H1 (cell line): ENCODE measurements at regions not wholly inside any gene's neighbourhood (a gene's known extent, or its start where the extent isn't known, plus 50 kb on each side); places are given as distances from the start of the nearest gene placed in this dataset.

Experiments used
- CTCF ChIA-PET: fragments of 300-600 bp; sonication (Branson Sonifier 250); formaldehyde crosslinking; loops from one replicate; lab custom pipeline; 2021; ENCODE audit not compliant: partially characterized antibody; lab: Charles Lee
- POLR2A ChIA-PET: fragments of 300-600 bp; sonication (Branson Sonifier 250); formaldehyde crosslinking; loops from one replicate; lab custom pipeline; 2021; ENCODE audit warnings: inconsistent platforms; ENCODE audit not compliant: partially characterized antibody; lab: Charles Lee
- DNase-seq, 2 experiments: peaks; one replicate each; pipeline versions ENCODE4 v3.0.0 to v3.0.0-alpha.2; 2010 to 2022; ENCODE audit warnings: low spot score in 2 of 2, low read depth in 1 of 2, mixed read lengths in 1 of 2
- FAIRE-seq: peaks from 2 replicates; lab custom pipeline; 2011; peaks lifted over from hg19 to GRCh38; lab: Jason Lieb, UNC
- H2AFZ ChIP-seq: 2 replicates; pipeline ENCODE4 v1.8.1; 2012; ENCODE audit warnings: low read length, inconsistent platforms
- H2AK5ac ChIP-seq: 2 replicates; pipeline ENCODE4 v1.6.1; 2013; ENCODE audit warnings: low read depth, low read length
- H2BK120ac ChIP-seq: replicated peaks from 2 replicates; pipeline ENCODE3; 2013; ENCODE audit warnings: low read depth, low read length, inconsistent platforms
- H2BK12ac ChIP-seq: 2 replicates; pipeline ENCODE4 v1.6.1; 2013; ENCODE audit warnings: low read depth, low read length
- H2BK15ac ChIP-seq: 2 replicates; pipeline ENCODE4 v1.6.1; 2013; ENCODE audit warnings: low read length
- H2BK20ac ChIP-seq: 2 replicates; pipeline ENCODE4 v1.6.1; 2013; ENCODE audit warnings: low read length
- H2BK5ac ChIP-seq: 2 replicates; pipeline ENCODE4 v1.6.1; 2013; ENCODE audit warnings: low read depth, low read length
- H3K14ac ChIP-seq: 2 replicates; pipeline ENCODE4 v1.6.1; 2013; ENCODE audit warnings: inconsistent platforms; ENCODE audit not compliant: insufficient read length
- H3K18ac ChIP-seq: 2 replicates; pipeline ENCODE4 v1.6.1; 2013; ENCODE audit warnings: low read length; ENCODE audit errors: extremely low read depth
- H3K23ac ChIP-seq: 2 replicates; pipeline ENCODE4 v1.6.1; 2013; ENCODE audit warnings: inconsistent platforms; ENCODE audit not compliant: insufficient read length
- H3K23me2 ChIP-seq: 2 replicates; pipeline ENCODE4 v1.6.1; 2013; ENCODE audit warnings: low read depth, low read length
- H3K27ac ChIP-seq: 2 replicates; pipeline ENCODE4 v1.6.1; 2011; ENCODE audit warnings: low read depth, low read length, inconsistent platforms
- H3K27me3 ChIP-seq, 4 experiments: replicated peaks in 1 of 4; 1 replicate in 1 of 4; 2 replicates in 3 of 4; pipeline versions ENCODE4 v1.6.1 to v1.8.1; 2011 to 2013; ENCODE audit warnings: low read length in 3 of 4, mild to moderate bottlenecking in 3 of 4, inconsistent platforms in 2 of 4, mixed read lengths in 2 of 4, moderate library complexity in 1 of 4; ENCODE audit not compliant: control insufficient read depth in 3 of 4, insufficient read depth in 3 of 4; ENCODE audit errors: extremely low read depth in 1 of 4
- H3K36me3 ChIP-seq, 4 experiments: 2 replicates each; pipeline versions ENCODE4 v1.6.1 to v1.8.1; 2011 to 2013; ENCODE audit warnings: mild to moderate bottlenecking in 4 of 4, low read length in 3 of 4, moderate library complexity in 2 of 4, control low read depth in 1 of 4, inconsistent platforms in 1 of 4; ENCODE audit not compliant: insufficient read depth in 4 of 4, control insufficient read depth in 2 of 4
- H3K4ac ChIP-seq: replicated peaks from 2 replicates; pipeline ENCODE3; 2013; ENCODE audit warnings: low read length, low read depth, mixed read lengths, inconsistent platforms; ENCODE audit not compliant: insufficient read length
- H3K4me1 ChIP-seq, 4 experiments: replicated peaks in 1 of 4; 1 replicate in 1 of 4; 2 replicates in 3 of 4; pipeline versions ENCODE4 v1.6.1 to v1.8.1; 2011 to 2013; ENCODE audit warnings: low read length in 3 of 4, inconsistent platforms in 2 of 4, mixed read lengths in 1 of 4; ENCODE audit not compliant: insufficient read depth in 4 of 4, control insufficient read depth in 3 of 4
- H3K4me2 ChIP-seq, 2 experiments: 2 replicates each; pipeline versions ENCODE4 v1.6.1 to v1.8.1; 2011 to 2013; ENCODE audit warnings: low read depth in 2 of 2, low read length in 2 of 2, control low read depth in 1 of 2, inconsistent platforms in 1 of 2, mild to moderate bottlenecking in 1 of 2; ENCODE audit not compliant: insufficient read depth in 1 of 2
- H3K4me3 ChIP-seq, 4 experiments: fragments of 200-600, 300-600 bp in 1 of 4; sonication (generic), shearing (Covaris generic), sonication (Bioruptor Twin) in 1 of 4; 2 replicates each; pipeline versions ENCODE4 v1.5.1 to v1.8.1; 2011 to 2016; ENCODE audit warnings: low read length in 4 of 4, low read depth in 3 of 4, control low read depth in 2 of 4, inconsistent platforms in 2 of 4, mild to moderate bottlenecking in 2 of 4, mixed read lengths in 1 of 4, moderate library complexity in 1 of 4; ENCODE audit not compliant: insufficient read depth in 2 of 4; ENCODE audit errors: extremely low read depth in 1 of 4
- H3K56ac ChIP-seq: replicated peaks from 2 replicates; pipeline ENCODE3; 2013; ENCODE audit warnings: low read depth, mild to moderate bottlenecking, mixed read lengths, low read length, inconsistent platforms; ENCODE audit not compliant: insufficient read length
- H3K79me1 ChIP-seq: 2 replicates; pipeline ENCODE4 v1.6.1; 2013; ENCODE audit warnings: low read depth, low read length, control low read depth
- H3K79me2 ChIP-seq, 2 experiments: 2 replicates each; pipeline versions ENCODE4 v1.6.1 to v1.8.1; 2012 to 2013; ENCODE audit warnings: low read length in 2 of 2, mild to moderate bottlenecking in 2 of 2, inconsistent platforms in 1 of 2; ENCODE audit not compliant: insufficient read depth in 2 of 2, control insufficient read depth in 1 of 2
- H3K9ac ChIP-seq, 4 experiments: replicated peaks in 1 of 4; 1 replicate in 1 of 4; 2 replicates in 3 of 4; pipeline versions ENCODE4 v1.6.1 to v1.8.1; 2011 to 2013; ENCODE audit warnings: low read depth in 3 of 4, low read length in 3 of 4, control low read depth in 2 of 4, mild to moderate bottlenecking in 2 of 4, moderate library complexity in 2 of 4, inconsistent platforms in 1 of 4; ENCODE audit errors: extremely low read depth in 1 of 4
- H3K9me3 ChIP-seq, 2 experiments: 2 replicates each; pipeline versions ENCODE4 v1.6.1 to v1.8.1; 2012 to 2013; ENCODE audit warnings: mild to moderate bottlenecking in 2 of 2, moderate library complexity in 2 of 2, control low read depth in 1 of 2, inconsistent platforms in 1 of 2, low read depth in 1 of 2, low read length in 1 of 2, mixed read lengths in 1 of 2; ENCODE audit not compliant: insufficient read depth in 2 of 2
- H4K20me1 ChIP-seq, 2 experiments: replicated peaks in 1 of 2; 2 replicates each; pipeline versions ENCODE3 to v1.8.1; 2011 to 2013; ENCODE audit warnings: inconsistent platforms in 2 of 2, low read length in 2 of 2, mild to moderate bottlenecking in 1 of 2; ENCODE audit not compliant: insufficient read depth in 2 of 2, control insufficient read depth in 1 of 2
- H4K5ac ChIP-seq: 2 replicates; pipeline ENCODE4 v1.6.1; 2013; ENCODE audit warnings: low read length, low read depth, mixed read lengths, inconsistent platforms; ENCODE audit not compliant: insufficient read length
- H4K8ac ChIP-seq: 2 replicates; pipeline ENCODE4 v1.8.0; 2013; ENCODE audit warnings: mild to moderate bottlenecking, moderate library complexity, low read length, inconsistent platforms; ENCODE audit not compliant: insufficient read depth; ENCODE audit errors: extremely low read depth
- H4K91ac ChIP-seq: replicated peaks from 2 replicates; pipeline ENCODE3; 2013; ENCODE audit warnings: low read length, mixed read lengths, inconsistent platforms; ENCODE audit not compliant: insufficient read length
- ATF2 ChIP-seq: IDR thresholded peaks from 2 replicates; pipeline ENCODE4 v1.6.1; 2012; ENCODE audit warnings: low read length, inconsistent platforms
- CHD1 ChIP-seq: IDR thresholded peaks from 2 replicates; pipeline ENCODE4 v1.6.1; 2012; ENCODE audit warnings: low read depth, low read length, improper control_type of control experiment
- CHD2 ChIP-seq: IDR thresholded peaks from 2 replicates; pipeline ENCODE4 v1.6.1; 2012; ENCODE audit warnings: low read length, improper control_type of control experiment
- CTCF ChIP-seq, 3 experiments: IDR thresholded peaks; 1 replicate in 2 of 3; 2 replicates in 1 of 3; pipeline versions ENCODE4 v1.5.1 to v1.6.1; 2011; ENCODE audit warnings: low read length in 3 of 3, mild to moderate bottlenecking in 3 of 3, inconsistent platforms in 2 of 3, low read depth in 1 of 3, moderate library complexity in 1 of 3; ENCODE audit not compliant: insufficient read depth in 1 of 3; ENCODE audit errors: control extremely low read depth in 1 of 3
- HDAC6 ChIP-seq: IDR thresholded peaks from one replicate; pipeline ENCODE4 v1.7.1; 2012; ENCODE audit warnings: low read depth, mild to moderate bottlenecking, inconsistent platforms, low read length, moderate library complexity
- KDM1A ChIP-seq: fragments of 200-600, 300-600 bp; sonication (generic); IDR thresholded peaks from 2 replicates; pipeline ENCODE4 v1.7.1; 2016; ENCODE audit warnings: mild to moderate bottlenecking, low read length, borderline replicate concordance
- KDM4A ChIP-seq: IDR thresholded peaks from one replicate; pipeline ENCODE4 v1.7.1; 2012; ENCODE audit warnings: low read depth, mild to moderate bottlenecking, moderate library complexity, low read length, inconsistent platforms; ENCODE audit not compliant: severe bottlenecking
- POLR2A ChIP-seq, 2 experiments: IDR thresholded peaks; 1 replicate in 1 of 2; 2 replicates in 1 of 2; pipeline ENCODE4 v1.6.1; 2011; ENCODE audit warnings: low read depth in 2 of 2, low read length in 2 of 2, mild to moderate bottlenecking in 2 of 2; ENCODE audit errors: control extremely low read depth in 1 of 2
- SP4 ChIP-seq: IDR thresholded peaks from 2 replicates; pipeline ENCODE4 v1.6.1; 2012; ENCODE audit warnings: low read length, inconsistent platforms
- TAF7 ChIP-seq: optimal IDR thresholded peaks from 2 replicates; pipeline ENCODE3; 2011; ENCODE audit warnings: low read depth, mild to moderate bottlenecking, inconsistent platforms, low read length, moderate library complexity, borderline replicate concordance
- WGBS, 2 experiments: shearing (Covaris generic) in 1 of 2; methylation state at CpG; one replicate each; pipeline versions ENCODE4 v1.1.6 to v1.1.7; 2013 to 2015; ENCODE audit warnings: low lambda C conversion rate in 2 of 2, mixed read lengths in 2 of 2, inconsistent platforms in 1 of 2, low coverage in 1 of 2, missing lambda C conversion rate in 1 of 2; ENCODE audit not compliant: insufficient replicate concordance in 2 of 2, insufficient coverage in 1 of 2, insufficient read length in 1 of 2; ENCODE audit errors: extremely low coverage in 1 of 2, missing lambda C conversion rate in 1 of 2; 5-methylcytosine and 5-hydroxymethylcytosine counted together

- no peak overlapping the region for H3K9ac ChIP-seq
- no peak overlapping the region for H2BK5ac ChIP-seq
- no peak for FAIRE-seq
- 91% methylated on average over 1 of the region's 1 CpG; no CpG with 5 or more reads in 1 of the 2 experiments for WGBS, 2 experiments
- H3K27ac ChIP-seq, result no peak overlapping the region
- no peak overlapping the region for H2BK120ac ChIP-seq
- H2BK12ac ChIP-seq, result no peak overlapping the region
- H3K79me2 ChIP-seq, result no peaks in the 10 kb centered on the region
- no peaks in the 10 kb centered on the region for H3K23me2 ChIP-seq
- H3K4me3 ChIP-seq, result no peak overlapping the region
- no peaks in the 10 kb centered on the region for H3K27me3 ChIP-seq
- no peaks in the 10 kb centered on the region for H3K9me3 ChIP-seq
- no peak overlapping the region for H2AK5ac ChIP-seq
- TF ChIP-seq ATF2 (no peak), KDM4A (no peak), CHD1 (no peak), SP4 (no peak), KDM1A (no peak), TAF7 (no peak), CHD2 (no peak), CTCF (IDR thresholded peaks at IDR 0.05; ENCODE audit: control extremely low read depth in 1 of 3, insufficient read depth in 1 of 3, low read depth in 1 of 3, low read length in 3 of 3) (no peak), POLR2A (IDR thresholded peaks at IDR 0.05; ENCODE audit: control extremely low read depth in 1 of 2, low read depth in 2 of 2, low read length in 2 of 2) (no peak), HDAC6 (no peak)
- TF ChIP-seq, all 59 proteins: peak for 0
- no peak overlapping the region for H2BK15ac ChIP-seq
- H4K91ac ChIP-seq, result no peak overlapping the region
- no peak overlapping the region for H3K4me2 ChIP-seq
- H4K8ac ChIP-seq, result no peak overlapping the region
- no peak overlapping the region for H3K23ac ChIP-seq
- no peaks in the 10 kb centered on the region for H3K36me3 ChIP-seq
- DNase-seq, result no peak
- H3K4me1 ChIP-seq, result no peaks in the 10 kb centered on the region
- ChIA-PET POLR2A (no interaction called here), CTCF (no interaction called here)
- no peak overlapping the region for H3K14ac ChIP-seq
- no peak overlapping the region for H3K18ac ChIP-seq
- H4K20me1 ChIP-seq, result no peaks in the 10 kb centered on the region
- no peak overlapping the region for H2BK20ac ChIP-seq
- H3K79me1 ChIP-seq, result no peaks in the 10 kb centered on the region
- H4K5ac ChIP-seq, result no peak overlapping the region
- H3K56ac ChIP-seq, result no peak overlapping the region
- no peak overlapping the region for H2AFZ ChIP-seq
- no peak overlapping the region for H3K4ac ChIP-seq
Observed at GRCh38 chr3:59684766-59685165, 634.9 kb upstream of the CFAP20DC start.
